SK-N-SH (cell line): ENCODE measurements at regions not wholly inside any gene's neighbourhood (a gene's known extent, or its start where the extent isn't known, plus 50 kb on each side); places are given as distances from the start of the nearest gene placed in this dataset.

Source experiments
- CTCF ChIA-PET: fragments of 300-600, 350-600 bp; formaldehyde crosslinking; extraction: SDS; loops from one replicate; lab custom pipeline; 2021; lab: Yijun Ruan, JAX
- POLR2A ChIA-PET: fragments of 350-600 bp; sonication (Branson Sonifier 250); formaldehyde crosslinking; extraction: SDS; loops from one replicate; lab custom pipeline; 2020; ENCODE audit warnings: antibody characterized with exemption, inconsistent platforms; lab: Yijun Ruan, JAX
- DNase-seq: peaks from one replicate; pipeline ENCODE4 v3.0.0; 2012
- H2AFZ ChIP-seq: fragments of 200-600 bp; sonication (generic); 2 replicates; pipeline ENCODE4 v1.8.1; 2016; ENCODE audit warnings: antibody characterized with exemption, mild to moderate bottlenecking, low read depth
- H3F3A ChIP-seq: fragments of 200-600 bp; sonication (generic); replicated peaks from 2 replicates; pipeline ENCODE3; 2016; ENCODE audit warnings: antibody characterized with exemption, mild to moderate bottlenecking; ENCODE audit not compliant: insufficient read depth
- H3K27ac ChIP-seq, 2 experiments: fragments of 200-500 bp in 1 of 2; fragments of 200-600 bp in 1 of 2; sonication (Bioruptor generic) in 1 of 2; sonication (generic), shearing (Covaris generic) in 1 of 2; 2 replicates each; pipeline versions ENCODE4 v1.5.1 to v1.6.1; 2014 to 2016; ENCODE audit warnings: low read depth in 2 of 2, inconsistent platforms in 1 of 2, low read length in 1 of 2, mild to moderate bottlenecking in 1 of 2, mixed read lengths in 1 of 2
- H3K27me3 ChIP-seq: fragments of 200-600 bp; sonication (generic), shearing (Covaris generic); 2 replicates; pipeline ENCODE4 v1.6.1; 2016; ENCODE audit warnings: mixed run types; ENCODE audit not compliant: insufficient read depth
- H3K36me3 ChIP-seq, 2 experiments: fragments of 200-500 bp in 1 of 2; fragments of 200-600 bp in 1 of 2; sonication (Bioruptor generic) in 1 of 2; sonication (generic) in 1 of 2; replicated peaks in 1 of 2; 2 replicates each; pipeline versions ENCODE3 to v1.5.1; 2014 to 2016; ENCODE audit warnings: low read length in 1 of 2, mild to moderate bottlenecking in 1 of 2; ENCODE audit not compliant: insufficient read depth in 2 of 2, control insufficient read depth in 1 of 2
- H3K4me1 ChIP-seq, 2 experiments: fragments of 200-500 bp in 1 of 2; fragments of 200-600 bp in 1 of 2; sonication (Bioruptor generic) in 1 of 2; sonication (generic), shearing (Covaris generic) in 1 of 2; 2 replicates each; pipeline versions ENCODE4 v1.5.1 to v1.6.1; 2014 to 2016; ENCODE audit warnings: low read depth in 1 of 2, low read length in 1 of 2, mixed run types in 1 of 2; ENCODE audit not compliant: insufficient read depth in 2 of 2, control insufficient read depth in 1 of 2
- H3K4me2 ChIP-seq: fragments of 200-600 bp; sonication (generic), shearing (Covaris generic); 2 replicates; pipeline ENCODE4 v1.6.1; 2017; ENCODE audit warnings: mixed run types
- H3K4me3 ChIP-seq, 2 experiments: fragments of 200-500 bp in 1 of 2; fragments of 200-600 bp in 1 of 2; sonication (Bioruptor generic) in 1 of 2; sonication (generic), shearing (Covaris generic) in 1 of 2; 2 replicates each; pipeline versions ENCODE4 v1.5.1 to v1.8.1; 2014 to 2016; ENCODE audit warnings: low read depth in 2 of 2, inconsistent platforms in 1 of 2, low read length in 1 of 2, mild to moderate bottlenecking in 1 of 2, mixed read lengths in 1 of 2, moderate library complexity in 1 of 2
- H3K79me2 ChIP-seq: fragments of 200-600 bp; sonication (generic); 2 replicates; pipeline ENCODE4 v1.8.1; 2017; ENCODE audit warnings: mild to moderate bottlenecking; ENCODE audit not compliant: insufficient read depth
- H3K9ac ChIP-seq: fragments of 200-600 bp; sonication (generic); 2 replicates; pipeline ENCODE4 v1.6.1; 2017; ENCODE audit warnings: mixed run types
- H3K9me2 ChIP-seq: fragments of 200-600 bp; sonication (generic); 2 replicates; pipeline ENCODE4 v1.6.1; 2017; ENCODE audit warnings: mixed run types
- H3K9me3 ChIP-seq: fragments of 200-600 bp; sonication (generic); 2 replicates; pipeline ENCODE4 v1.6.1; 2017; ENCODE audit warnings: mixed run types, mild to moderate bottlenecking, moderate library complexity
- H4K20me1 ChIP-seq: fragments of 200-600 bp; sonication (generic); 2 replicates; pipeline ENCODE4 v1.6.1; 2017; ENCODE audit warnings: mild to moderate bottlenecking, mixed run types; ENCODE audit not compliant: insufficient read depth
- CTCF ChIP-seq: fragments of 200-600 bp; sonication (generic); IDR thresholded peaks from 2 replicates; pipeline ENCODE4 v1.6.1; 2017; ENCODE audit warnings: antibody characterized with exemption, mild to moderate bottlenecking, moderate library complexity
- ELF1 ChIP-seq: IDR thresholded peaks from 2 replicates; pipeline ENCODE4 v1.4.0; 2012
- EP300 ChIP-seq, 2 experiments: IDR thresholded peaks; 2 replicates each; pipeline versions ENCODE4 v1.4.0 to v1.6.1; 2012; ENCODE audit warnings: borderline replicate concordance in 1 of 2, low read depth in 1 of 2, low read length in 1 of 2
- EZH2phosphoT487 ChIP-seq: fragments of 200-600 bp; sonication (generic); IDR thresholded peaks from 2 replicates; pipeline ENCODE4 v1.6.1; 2017; ENCODE audit warnings: low read depth, mixed run types, mild to moderate bottlenecking, antibody characterized with exemption, moderate library complexity, borderline replicate concordance
- FOXM1 ChIP-seq: IDR thresholded peaks from 2 replicates; pipeline ENCODE4 v1.4.0; 2012; ENCODE audit warnings: low read depth, mild to moderate bottlenecking
- GATA2 ChIP-seq: sonication (generic); formaldehyde crosslinking; IDR thresholded peaks from 2 replicates; pipeline ENCODE4 v1.5.0; 2020; ENCODE audit warnings: mild to moderate bottlenecking, missing genetic modification reagents
- IRF3 ChIP-seq: fragments of 150-350 bp; IDR thresholded peaks from 2 replicates; pipeline ENCODE4 v1.6.1; 2016; ENCODE audit warnings: mild to moderate bottlenecking, low read depth, low read length
- MAX ChIP-seq: IDR thresholded peaks from 2 replicates; pipeline ENCODE4 v1.4.0; 2012; ENCODE audit warnings: low read depth
- MEF2A ChIP-seq: IDR thresholded peaks from 2 replicates; pipeline ENCODE4 v1.4.0; 2012; ENCODE audit warnings: low read depth, borderline replicate concordance
- MXI1 ChIP-seq: IDR thresholded peaks from 2 replicates; pipeline ENCODE4 v1.6.1; 2012; ENCODE audit warnings: mild to moderate bottlenecking, low read depth, low read length, improper control_type of control experiment
- NRF1 ChIP-seq: IDR thresholded peaks from 2 replicates; pipeline ENCODE4 v1.6.1; 2012; ENCODE audit warnings: low read depth, mild to moderate bottlenecking, low read length
- PBX3 ChIP-seq: IDR thresholded peaks from 2 replicates; pipeline ENCODE4; 2012
- RCOR1 ChIP-seq: fragments of 150-350 bp; IDR thresholded peaks from 2 replicates; pipeline ENCODE4 v1.6.1; 2017; ENCODE audit warnings: antibody characterized with exemption, low read length
- RXRA ChIP-seq: IDR thresholded peaks from 2 replicates; pipeline ENCODE4 v1.4.0; 2012; ENCODE audit warnings: low read depth, mild to moderate bottlenecking, borderline replicate concordance
- SMC3 ChIP-seq: IDR thresholded peaks from 2 replicates; pipeline ENCODE4 v1.6.1; 2012; ENCODE audit warnings: low read depth, low read length, improper control_type of control experiment
- TAF1 ChIP-seq: IDR thresholded peaks from 2 replicates; pipeline ENCODE4 v1.6.1; 2012; ENCODE audit warnings: low read depth, mild to moderate bottlenecking, low read length, moderate library complexity, borderline replicate concordance
- TEAD4 ChIP-seq: IDR thresholded peaks from 2 replicates; pipeline ENCODE4 v1.4.0; 2012; ENCODE audit warnings: mild to moderate bottlenecking, borderline replicate concordance; ENCODE audit not compliant: insufficient read depth
- USF1 ChIP-seq: IDR thresholded peaks from 2 replicates; pipeline ENCODE4 v1.4.0; 2012; ENCODE audit warnings: low read depth, borderline replicate concordance
- USF2 ChIP-seq: fragments of 150-350 bp; IDR thresholded peaks from 2 replicates; pipeline ENCODE4 v1.6.1; 2017; ENCODE audit warnings: antibody characterized with exemption, low read length, low read depth, borderline replicate concordance
- WGBS: methylation state at CpG from one replicate; pipeline ENCODE4 v1.1.6; 2017; ENCODE audit warnings: low lambda C conversion rate; 5-methylcytosine and 5-hydroxymethylcytosine counted together

GRCh38 chr20:58091810-58092209 is 136.6 kb downstream of the ANKRD60 start:
- H3K4me1 ChIP-seq, result no peaks in the 10 kb centered on the region; a peak in 1 of 4 replicates
- H2AFZ ChIP-seq, result no peak overlapping the region
- 82% methylated on average over 8 of the region's 8 CpGs for WGBS
- no peaks in the 10 kb centered on the region for H3K36me3 ChIP-seq
- no peak overlapping the region for H3K9ac ChIP-seq
- no peaks in the 10 kb centered on the region for H3F3A ChIP-seq
- H3K27me3 ChIP-seq, result no peaks in the 10 kb centered on the region
- no peak for DNase-seq
- no peak overlapping the region for H3K4me3 ChIP-seq
- no peak overlapping the region for H3K27ac ChIP-seq
- ChIA-PET POLR2A (no interaction called here), CTCF (interaction anchor here (1.2 to 3.2 kb wide), 3 partner anchors 10 to 437 kb away, joined by 3 to 9 read pairs (median 3); no protein-coding TSS in a partner anchor)
- no peaks in the 10 kb centered on the region for H4K20me1 ChIP-seq
- H3K4me2 ChIP-seq, result no peak overlapping the region
- no peaks in the 10 kb centered on the region for H3K9me2 ChIP-seq
- no peaks in the 10 kb centered on the region for H3K79me2 ChIP-seq
- no peak for TF ChIP-seq USF2
- TF ChIP-seq RCOR1, result no peak
- TF ChIP-seq IRF3, result no peak
- no peaks in the 10 kb centered on the region for H3K9me3 ChIP-seq

GRCh38 chr20:58090161-58090560 is 138.3 kb downstream of the ANKRD60 start:
- CTCF ChIA-PET, result interaction anchor here (1.0 to 5.4 kb wide), 3 partner anchors 13 to 436 kb away, joined by 3 to 46 read pairs (median 9); no protein-coding TSS in a partner anchor
- Histone ChIP-seq H3K9me2 (no peaks in the 10 kb centered on the region), H3K4me1 (no peaks in the 10 kb centered on the region; a peak in 1 of 4 replicates), H4K20me1 (no peaks in the 10 kb centered on the region), H3K36me3 (no peaks in the 10 kb centered on the region), H3K9me3 (no peaks in the 10 kb centered on the region), H2AFZ (no peak overlapping the region), H3K4me2 (no peak overlapping the region), H3K79me2 (no peaks in the 10 kb centered on the region), H3K27ac (no peak overlapping the region), H3K9ac (no peak overlapping the region), H3K27me3 (no peaks in the 10 kb centered on the region), H3F3A (no peaks in the 10 kb centered on the region), H3K4me3 (no peak overlapping the region)
- no peak for TF ChIP-seq MXI1
- no peak for TF ChIP-seq GATA2
- TF ChIP-seq IRF3, result no peak
- no peak for TF ChIP-seq USF1
- no peak for TF ChIP-seq MEF2A
- TF ChIP-seq FOXM1, result no peak
- no peak for TF ChIP-seq EZH2phosphoT487
- no peak for TF ChIP-seq CTCF
- TF ChIP-seq SMC3, result no peak
- TF ChIP-seq ELF1, result no peak
- TF ChIP-seq TAF1, result no peak
- no peak for TF ChIP-seq EP300 (IDR thresholded peaks at IDR 0.05; ENCODE audit: borderline replicate concordance in 1 of 2, low read depth in 1 of 2, low read length in 1 of 2)
- TF ChIP-seq NRF1, result no peak
- no peak for TF ChIP-seq PBX3
- TF ChIP-seq RXRA, result no peak
- no peak for TF ChIP-seq MAX
- no peak for TF ChIP-seq TEAD4
- WGBS, result no CpG with 5 or more reads among the region's 3 CpGs
- DNase-seq, result no peak
- POLR2A ChIA-PET, result no interaction called here
